B cell (primary cell): ENCODE measurements at regions not wholly inside any gene's neighbourhood (a gene's known extent, or its start where the extent isn't known, plus 50 kb on each side); places are given as distances from the start of the nearest gene placed in this dataset.

Source experiments
- EZH2 ChIP-seq: IDR thresholded peaks from 2 replicates; pipeline ENCODE4 v1.6.1; 2012; ENCODE audit warnings: borderline replicate concordance, low read depth, mild to moderate bottlenecking, moderate library complexity, low read length; ENCODE audit not compliant: insufficient read depth, poor library complexity, severe bottlenecking
- TF ChIP-seq, protein P1 (sequence below): fragments of 200-600 bp; IDR thresholded peaks from one replicate; pipeline ENCODE4 v1.8.0; 2022; ENCODE audit warnings: antibody characterized with exemption, mild to moderate bottlenecking

DNA sequence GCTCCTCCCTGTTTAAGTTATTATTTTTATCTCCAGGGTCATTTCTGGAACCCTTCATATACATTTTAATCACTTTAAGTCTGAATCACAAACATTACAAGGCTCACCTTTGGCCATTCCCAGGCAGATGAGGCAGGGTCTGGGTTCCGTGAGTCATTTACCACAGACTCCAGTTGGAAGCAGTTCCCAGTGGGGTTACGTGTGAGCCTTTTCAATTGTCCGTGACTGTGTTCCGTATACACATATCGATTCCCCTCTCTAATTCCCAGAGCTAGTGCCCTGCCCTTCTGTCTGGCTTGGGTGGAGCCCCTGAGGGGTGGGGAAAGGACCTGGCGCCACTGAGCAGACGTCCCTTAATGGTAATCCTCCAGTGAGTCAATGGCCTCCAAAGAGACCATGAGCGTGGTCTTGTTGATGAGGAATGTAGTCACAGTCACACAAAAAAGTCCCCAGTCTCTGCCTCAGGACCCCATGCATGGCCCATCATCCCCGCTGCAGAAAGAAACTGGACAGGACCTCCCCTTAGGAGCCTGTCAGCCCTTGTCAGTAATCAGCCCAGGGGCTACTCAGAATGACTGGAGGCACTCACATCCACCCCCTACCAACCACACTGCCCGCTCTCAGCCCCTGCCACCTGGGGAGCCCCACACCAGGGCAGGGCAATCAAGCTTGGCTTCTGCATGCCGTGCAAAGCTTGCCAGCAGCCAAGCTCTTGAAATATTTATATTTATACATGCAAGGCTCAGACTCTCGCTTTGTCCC is 144.4 kb downstream of the ZIC5 start:
- TF ChIP-seq, protein P1, sequence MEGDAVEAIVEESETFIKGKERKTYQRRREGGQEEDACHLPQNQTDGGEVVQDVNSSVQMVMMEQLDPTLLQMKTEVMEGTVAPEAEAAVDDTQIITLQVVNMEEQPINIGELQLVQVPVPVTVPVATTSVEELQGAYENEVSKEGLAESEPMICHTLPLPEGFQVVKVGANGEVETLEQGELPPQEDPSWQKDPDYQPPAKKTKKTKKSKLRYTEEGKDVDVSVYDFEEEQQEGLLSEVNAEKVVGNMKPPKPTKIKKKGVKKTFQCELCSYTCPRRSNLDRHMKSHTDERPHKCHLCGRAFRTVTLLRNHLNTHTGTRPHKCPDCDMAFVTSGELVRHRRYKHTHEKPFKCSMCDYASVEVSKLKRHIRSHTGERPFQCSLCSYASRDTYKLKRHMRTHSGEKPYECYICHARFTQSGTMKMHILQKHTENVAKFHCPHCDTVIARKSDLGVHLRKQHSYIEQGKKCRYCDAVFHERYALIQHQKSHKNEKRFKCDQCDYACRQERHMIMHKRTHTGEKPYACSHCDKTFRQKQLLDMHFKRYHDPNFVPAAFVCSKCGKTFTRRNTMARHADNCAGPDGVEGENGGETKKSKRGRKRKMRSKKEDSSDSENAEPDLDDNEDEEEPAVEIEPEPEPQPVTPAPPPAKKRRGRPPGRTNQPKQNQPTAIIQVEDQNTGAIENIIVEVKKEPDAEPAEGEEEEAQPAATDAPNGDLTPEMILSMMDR = no peak
- no peak for TF ChIP-seq EZH2
